Liver (tissue), 8 donors: ENCODE measurements at regions not wholly inside any gene's neighbourhood (a gene's known extent, or its start where the extent isn't known, plus 50 kb on each side); places are given as distances from the start of the nearest gene placed in this dataset.

Experiments used
- DNase-seq: peaks from one replicate; pipeline ENCODE4 v3.0.0-alpha.2; 2017; ENCODE audit warnings: low spot score
- H3K27ac ChIP-seq, 2 donors: one replicate each; pipeline ENCODE4 v1.7.0; 2013; ENCODE audit warnings: inconsistent platforms in 2 of 2, low read length in 2 of 2, control low read depth in 1 of 2, low read depth in 1 of 2, mild to moderate bottlenecking in 1 of 2
- H3K27me3 ChIP-seq, 4 donors: one replicate each; pipeline versions ENCODE4 v1.6.1 to v1.7.0; 2013; ENCODE audit warnings: low read length in 3 of 4, inconsistent platforms in 1 of 4, mild to moderate bottlenecking in 1 of 4, moderate library complexity in 1 of 4; ENCODE audit not compliant: control insufficient read depth in 4 of 4, insufficient read depth in 4 of 4
- H3K36me3 ChIP-seq, 4 donors: one replicate each; pipeline versions ENCODE4 v1.6.1 to v1.7.0; 2013; ENCODE audit warnings: low read length in 3 of 4, mild to moderate bottlenecking in 3 of 4, low read depth in 1 of 4, moderate library complexity in 1 of 4; ENCODE audit not compliant: control insufficient read depth in 4 of 4, insufficient read depth in 3 of 4
- H3K4me1 ChIP-seq, 4 donors: one replicate each; pipeline versions ENCODE4 v1.6.1 to v1.7.0; 2013; ENCODE audit warnings: low read length in 3 of 4, mild to moderate bottlenecking in 3 of 4, moderate library complexity in 1 of 4; ENCODE audit not compliant: control insufficient read depth in 4 of 4, insufficient read depth in 4 of 4
- H3K4me3 ChIP-seq, 3 donors: one replicate each; pipeline versions ENCODE4 v1.6.1 to v1.7.0; 2013; ENCODE audit warnings: low read length in 3 of 3, control low read depth in 1 of 3, low read depth in 1 of 3, mild to moderate bottlenecking in 1 of 3
- H3K9ac ChIP-seq, 2 donors: one replicate each; pipeline ENCODE4 v1.7.0; 2013; ENCODE audit warnings: low read length in 2 of 2, mild to moderate bottlenecking in 2 of 2, moderate library complexity in 2 of 2, control low read depth in 1 of 2, low read depth in 1 of 2
- H3K9me3 ChIP-seq, 4 donors: one replicate each; pipeline versions ENCODE4 v1.6.1 to v1.7.0; 2013; ENCODE audit warnings: low read length in 3 of 4; ENCODE audit not compliant: control insufficient read depth in 4 of 4
- CTCF ChIP-seq: fragments of 150-350 bp; IDR thresholded peaks from 2 replicates; pipeline ENCODE4 v1.5.1; 2017; ENCODE audit warnings: improper control_type of control experiment, low read depth, low read length; ENCODE audit not compliant: missing input control
- EGR1 ChIP-seq, 2 donors: IDR thresholded peaks; 2 replicates each; pipeline ENCODE4 v1.6.1; 2016 to 2018; ENCODE audit warnings: antibody characterized with exemption in 2 of 2, low read depth in 2 of 2
- FOXA1 ChIP-seq: IDR thresholded peaks from 2 replicates; pipeline ENCODE4 v1.6.1; 2016; ENCODE audit warnings: antibody characterized with exemption
- FOXA2 ChIP-seq: IDR thresholded peaks from 2 replicates; pipeline ENCODE4 v1.6.1; 2016; ENCODE audit warnings: antibody characterized with exemption
- GABPA ChIP-seq, 2 donors: IDR thresholded peaks in 1 of 2; conservative IDR thresholded peaks in 1 of 2; 2 replicates each; pipeline ENCODE4 v1.6.1; 2016; ENCODE audit warnings: antibody characterized with exemption in 2 of 2, mild to moderate bottlenecking in 1 of 2, moderate library complexity in 1 of 2
- HNF4A ChIP-seq, 2 donors: conservative IDR thresholded peaks; 2 replicates each; pipeline ENCODE4 v1.6.1; 2016; ENCODE audit warnings: antibody characterized with exemption in 2 of 2, mild to moderate bottlenecking in 2 of 2
- HNF4G ChIP-seq: IDR thresholded peaks from 2 replicates; pipeline ENCODE4 v1.6.1; 2016; ENCODE audit warnings: antibody characterized with exemption
- JUND ChIP-seq, 2 donors: IDR thresholded peaks; 2 replicates each; pipeline ENCODE4 v1.6.1; 2016; ENCODE audit warnings: antibody characterized with exemption in 2 of 2
- NR2F2 ChIP-seq: IDR thresholded peaks from 2 replicates; pipeline ENCODE4 v1.6.1; 2016; ENCODE audit warnings: antibody characterized with exemption
- RAD21 ChIP-seq, 2 donors: IDR thresholded peaks; 2 replicates each; pipeline ENCODE4 v1.6.1; 2016; ENCODE audit warnings: antibody characterized with exemption in 2 of 2, mild to moderate bottlenecking in 2 of 2
- RXRA ChIP-seq, 2 donors: IDR thresholded peaks; 2 replicates each; pipeline ENCODE4 v1.6.1; 2017 to 2018; ENCODE audit warnings: antibody characterized with exemption in 2 of 2, mild to moderate bottlenecking in 1 of 2
- SP1 ChIP-seq: IDR thresholded peaks from 2 replicates; pipeline ENCODE4 v1.6.1; 2018; ENCODE audit warnings: antibody characterized with exemption, mild to moderate bottlenecking
- TAF1 ChIP-seq: conservative IDR thresholded peaks from 2 replicates; pipeline ENCODE4 v1.6.1; 2016; ENCODE audit warnings: antibody characterized with exemption, mild to moderate bottlenecking
- YY1 ChIP-seq: IDR thresholded peaks from 2 replicates; pipeline ENCODE4 v1.6.1; 2016; ENCODE audit warnings: antibody characterized with exemption, mild to moderate bottlenecking
- WGBS: extraction: QIAGEN DNeasy Blood & Tissue Kit; methylation state at CpG from one replicate; pipeline ENCODE4 v1.1.7; 2013; 5-methylcytosine and 5-hydroxymethylcytosine counted together
- TF ChIP-seq, protein P1 (sequence below): IDR thresholded peaks from 2 replicates; pipeline ENCODE4 v1.6.1; 2016; ENCODE audit warnings: antibody characterized with exemption, mild to moderate bottlenecking
- TF ChIP-seq, protein P2 (sequence below): IDR thresholded peaks from 2 replicates; pipeline ENCODE4 v1.6.1; 2016; ENCODE audit warnings: antibody characterized with exemption
- TF ChIP-seq, protein P3 (sequence below): IDR thresholded peaks from 2 replicates; pipeline ENCODE4 v1.6.1; 2016; ENCODE audit warnings: antibody characterized with exemption
- TF ChIP-seq, protein P4 (sequence below): IDR thresholded peaks from 2 replicates; pipeline ENCODE4 v1.6.1; 2016; ENCODE audit warnings: antibody characterized with exemption
- donor health status: healthy.
- donor health status: healthy.
- donor health status: healthy.
- donor health status: healthy.
- donor health status: healthy.

DNA sequence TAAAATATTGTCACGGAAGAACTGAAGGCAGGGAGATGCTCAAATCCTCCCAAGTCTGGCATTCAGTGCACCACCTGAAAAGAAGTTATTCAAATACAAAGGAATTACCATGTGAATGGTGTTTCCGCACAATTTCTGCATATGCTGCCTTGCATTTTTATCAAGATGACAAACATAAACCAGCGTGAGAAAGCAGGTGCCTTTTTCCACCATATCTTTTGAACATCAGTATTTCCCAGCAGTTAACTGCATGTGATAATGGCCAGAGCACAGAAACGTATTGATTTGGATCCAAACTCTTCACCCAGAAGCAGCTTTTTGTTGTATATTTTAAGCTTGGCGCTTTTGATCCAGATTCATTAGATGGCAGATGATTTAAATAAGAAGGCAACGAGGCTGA, 808.0 kb downstream of the TLE1 start:
- Histone ChIP-seq H3K4me3 (no peak overlapping the region), H3K9me3 (no peaks in the 10 kb centered on the region), H3K27ac (no peak overlapping the region), H3K9ac (no peak overlapping the region), H3K36me3 (no peaks in the 10 kb centered on the region), H3K4me1 (no peaks in the 10 kb centered on the region), H3K27me3 (no peaks in the 10 kb centered on the region)
- 52% methylated on average over 6 of the region's 6 CpGs for WGBS
- no peak for TF ChIP-seq EGR1 (IDR thresholded peaks at IDR 0.05; ENCODE audit: low read depth in 2 of 2)
- TF ChIP-seq, protein P1, sequence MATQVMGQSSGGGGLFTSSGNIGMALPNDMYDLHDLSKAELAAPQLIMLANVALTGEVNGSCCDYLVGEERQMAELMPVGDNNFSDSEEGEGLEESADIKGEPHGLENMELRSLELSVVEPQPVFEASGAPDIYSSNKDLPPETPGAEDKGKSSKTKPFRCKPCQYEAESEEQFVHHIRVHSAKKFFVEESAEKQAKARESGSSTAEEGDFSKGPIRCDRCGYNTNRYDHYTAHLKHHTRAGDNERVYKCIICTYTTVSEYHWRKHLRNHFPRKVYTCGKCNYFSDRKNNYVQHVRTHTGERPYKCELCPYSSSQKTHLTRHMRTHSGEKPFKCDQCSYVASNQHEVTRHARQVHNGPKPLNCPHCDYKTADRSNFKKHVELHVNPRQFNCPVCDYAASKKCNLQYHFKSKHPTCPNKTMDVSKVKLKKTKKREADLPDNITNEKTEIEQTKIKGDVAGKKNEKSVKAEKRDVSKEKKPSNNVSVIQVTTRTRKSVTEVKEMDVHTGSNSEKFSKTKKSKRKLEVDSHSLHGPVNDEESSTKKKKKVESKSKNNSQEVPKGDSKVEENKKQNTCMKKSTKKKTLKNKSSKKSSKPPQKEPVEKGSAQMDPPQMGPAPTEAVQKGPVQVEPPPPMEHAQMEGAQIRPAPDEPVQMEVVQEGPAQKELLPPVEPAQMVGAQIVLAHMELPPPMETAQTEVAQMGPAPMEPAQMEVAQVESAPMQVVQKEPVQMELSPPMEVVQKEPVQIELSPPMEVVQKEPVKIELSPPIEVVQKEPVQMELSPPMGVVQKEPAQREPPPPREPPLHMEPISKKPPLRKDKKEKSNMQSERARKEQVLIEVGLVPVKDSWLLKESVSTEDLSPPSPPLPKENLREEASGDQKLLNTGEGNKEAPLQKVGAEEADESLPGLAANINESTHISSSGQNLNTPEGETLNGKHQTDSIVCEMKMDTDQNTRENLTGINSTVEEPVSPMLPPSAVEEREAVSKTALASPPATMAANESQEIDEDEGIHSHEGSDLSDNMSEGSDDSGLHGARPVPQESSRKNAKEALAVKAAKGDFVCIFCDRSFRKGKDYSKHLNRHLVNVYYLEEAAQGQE = no peak
- TF ChIP-seq, protein P2, sequence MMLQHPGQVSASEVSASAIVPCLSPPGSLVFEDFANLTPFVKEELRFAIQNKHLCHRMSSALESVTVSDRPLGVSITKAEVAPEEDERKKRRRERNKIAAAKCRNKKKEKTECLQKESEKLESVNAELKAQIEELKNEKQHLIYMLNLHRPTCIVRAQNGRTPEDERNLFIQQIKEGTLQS = no peak
- no peak for TF ChIP-seq HNF4G
- no peak for TF ChIP-seq HNF4A (conservative IDR thresholded peaks at IDR 0.05)
- TF ChIP-seq, protein P3, sequence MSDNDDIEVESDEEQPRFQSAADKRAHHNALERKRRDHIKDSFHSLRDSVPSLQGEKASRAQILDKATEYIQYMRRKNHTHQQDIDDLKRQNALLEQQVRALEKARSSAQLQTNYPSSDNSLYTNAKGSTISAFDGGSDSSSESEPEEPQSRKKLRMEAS = no peak
- no peak for TF ChIP-seq RAD21 (IDR thresholded peaks at IDR 0.05)
- TF ChIP-seq FOXA2 = no peak
- TF ChIP-seq FOXA1 = no peak
- TF ChIP-seq, protein P4, sequence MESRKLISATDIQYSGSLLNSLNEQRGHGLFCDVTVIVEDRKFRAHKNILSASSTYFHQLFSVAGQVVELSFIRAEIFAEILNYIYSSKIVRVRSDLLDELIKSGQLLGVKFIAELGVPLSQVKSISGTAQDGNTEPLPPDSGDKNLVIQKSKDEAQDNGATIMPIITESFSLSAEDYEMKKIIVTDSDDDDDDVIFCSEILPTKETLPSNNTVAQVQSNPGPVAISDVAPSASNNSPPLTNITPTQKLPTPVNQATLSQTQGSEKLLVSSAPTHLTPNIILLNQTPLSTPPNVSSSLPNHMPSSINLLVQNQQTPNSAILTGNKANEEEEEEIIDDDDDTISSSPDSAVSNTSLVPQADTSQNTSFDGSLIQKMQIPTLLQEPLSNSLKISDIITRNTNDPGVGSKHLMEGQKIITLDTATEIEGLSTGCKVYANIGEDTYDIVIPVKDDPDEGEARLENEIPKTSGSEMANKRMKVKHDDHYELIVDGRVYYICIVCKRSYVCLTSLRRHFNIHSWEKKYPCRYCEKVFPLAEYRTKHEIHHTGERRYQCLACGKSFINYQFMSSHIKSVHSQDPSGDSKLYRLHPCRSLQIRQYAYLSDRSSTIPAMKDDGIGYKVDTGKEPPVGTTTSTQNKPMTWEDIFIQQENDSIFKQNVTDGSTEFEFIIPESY = no peak
- no peak for TF ChIP-seq TAF1
- TF ChIP-seq RXRA (IDR thresholded peaks at IDR 0.05) = no peak
- TF ChIP-seq NR2F2 = no peak
- TF ChIP-seq SP1 = no peak
- TF ChIP-seq YY1 = no peak
- TF ChIP-seq JUND (IDR thresholded peaks at IDR 0.05) = no peak
- no peak for DNase-seq

DNA sequence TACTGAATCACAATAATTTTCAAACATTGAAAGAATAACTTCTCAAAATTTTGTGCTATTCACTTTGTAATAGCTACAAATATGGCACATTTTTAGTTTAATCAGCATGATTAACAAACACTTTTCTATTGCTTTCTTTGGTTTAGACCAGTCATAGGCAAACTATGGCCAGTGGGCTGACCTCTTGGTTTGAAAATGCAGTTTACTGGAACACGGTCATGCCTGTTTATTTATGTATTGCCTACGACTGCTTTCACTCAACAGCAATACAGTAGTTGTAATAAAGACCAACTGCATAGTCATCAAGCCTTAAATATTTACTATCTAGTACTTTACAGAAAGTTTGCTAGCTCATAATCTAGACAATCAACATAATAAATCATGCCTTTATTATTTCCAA, 810.8 kb downstream of the TLE1 start:
- WGBS = 89% methylated on average over 2 of the region's 2 CpGs
- Histone ChIP-seq H3K4me3 (no peak overlapping the region), H3K36me3 (no peaks in the 10 kb centered on the region), H3K27ac (no peak overlapping the region), H3K9ac (no peak overlapping the region), H3K27me3 (no peaks in the 10 kb centered on the region), H3K4me1 (no peaks in the 10 kb centered on the region), H3K9me3 (no peaks in the 10 kb centered on the region)
- TF ChIP-seq RXRA (IDR thresholded peaks at IDR 0.05) = no peak
- TF ChIP-seq GABPA (IDR thresholded peaks at IDR 0.05 in 1 of 2, conservative IDR thresholded peaks at IDR 0.05 in 1 of 2) = no peak
- TF ChIP-seq YY1 = no peak
- TF ChIP-seq HNF4G = no peak
- TF ChIP-seq, protein P3 = no peak
- TF ChIP-seq RAD21 (IDR thresholded peaks at IDR 0.05) = no peak
- no peak for TF ChIP-seq HNF4A (conservative IDR thresholded peaks at IDR 0.05)
- no peak for TF ChIP-seq TAF1
- no peak for TF ChIP-seq JUND (IDR thresholded peaks at IDR 0.05)
- TF ChIP-seq CTCF = no peak
- no peak for TF ChIP-seq NR2F2
- no peak for TF ChIP-seq EGR1 (IDR thresholded peaks at IDR 0.05; ENCODE audit: low read depth in 2 of 2)
- TF ChIP-seq FOXA1 = no peak
- TF ChIP-seq FOXA2 = no peak
- DNase-seq = no peak
